Endothelial cell of umbilical vein (primary cell): ENCODE measurements at regions not wholly inside any gene's neighbourhood (a gene's known extent, or its start where the extent isn't known, plus 50 kb on each side); places are given as distances from the start of the nearest gene placed in this dataset.

Experiments
- BruUV-seq: library from RNA; stranded (reverse); fragments of 400-500 nt; replicated peaks from 2 replicates; lab custom pipeline; 2021; lab: Mats Ljungman, UMichigan
- CTCF ChIA-PET: fragments of 300-600, 350-600 bp; sonication (Branson Sonifier 250); formaldehyde crosslinking; loops from one replicate; lab custom pipeline; 2021; ENCODE audit warnings: antibody characterized with exemption, inconsistent platforms; lab: Charles Lee
- POLR2A ChIA-PET: fragments of 300-600, 350-600 bp; sonication (Branson Sonifier 250); formaldehyde crosslinking; loops from one replicate; lab custom pipeline; 2021; ENCODE audit warnings: antibody characterized with exemption, inconsistent platforms; lab: Charles Lee
- DNase-seq: peaks from one replicate; pipeline ENCODE4 v3.0.0-alpha.2; 2011; ENCODE audit warnings: low read depth, low spot score
- FAIRE-seq: peaks from 2 replicates; lab custom pipeline; 2011; peaks lifted over from hg19 to GRCh38; lab: Jason Lieb, UNC
- H2AFZ ChIP-seq: 2 replicates; pipeline ENCODE4 v1.6.0; 2012; ENCODE audit warnings: low read depth, low read length, control low read depth, inconsistent platforms
- H3K27ac ChIP-seq: 2 replicates; pipeline ENCODE4 v1.5.1; 2011; ENCODE audit warnings: low read depth, mild to moderate bottlenecking, control low read depth, low read length, moderate library complexity; ENCODE audit not compliant: insufficient read depth
- H3K27me3 ChIP-seq, 2 experiments: 2 replicates each; pipeline versions ENCODE4 v1.6.0 to v1.6.1; 2011; ENCODE audit warnings: low read length in 2 of 2, mixed read lengths in 1 of 2; ENCODE audit not compliant: control insufficient read depth in 2 of 2, insufficient read depth in 2 of 2
- H3K36me3 ChIP-seq, 2 experiments: 2 replicates in 1 of 2; 3 replicates in 1 of 2; pipeline ENCODE4 v1.5.1; 2011; ENCODE audit warnings: low read length in 2 of 2, mild to moderate bottlenecking in 1 of 2, moderate library complexity in 1 of 2; ENCODE audit not compliant: control insufficient read depth in 2 of 2, insufficient read depth in 2 of 2; ENCODE audit errors: extremely low read depth in 1 of 2
- H3K4me1 ChIP-seq: 3 replicates; pipeline ENCODE4 v1.5.1; 2011; ENCODE audit warnings: mild to moderate bottlenecking, low read length; ENCODE audit not compliant: control insufficient read depth, insufficient read depth; ENCODE audit errors: extremely low read depth
- H3K4me2 ChIP-seq: 2 replicates; pipeline ENCODE4 v1.6.1; 2011; ENCODE audit warnings: low read length, control low read depth, mixed read lengths; ENCODE audit not compliant: insufficient read depth
- H3K4me3 ChIP-seq, 3 experiments: fragments of 200-600 bp in 1 of 3; sonication (generic), shearing (Covaris generic) in 1 of 3; replicated peaks in 1 of 3; 2 replicates each; pipeline ENCODE4 v1.5.1; 2011 to 2016; ENCODE audit warnings: control low read depth in 3 of 3, low read length in 3 of 3, mild to moderate bottlenecking in 2 of 3, inconsistent platforms in 1 of 3, low read depth in 1 of 3, moderate library complexity in 1 of 3; ENCODE audit not compliant: insufficient read depth in 1 of 3
- H3K79me2 ChIP-seq: 2 replicates; pipeline ENCODE4 v1.6.0; 2012; ENCODE audit warnings: low read length, inconsistent platforms; ENCODE audit not compliant: control insufficient read depth, insufficient read depth
- H3K9ac ChIP-seq: replicated peaks from 2 replicates; pipeline ENCODE3; 2011; ENCODE audit warnings: low read length, control low read depth; ENCODE audit not compliant: insufficient read depth; ENCODE audit errors: extremely low read depth
- H3K9me1 ChIP-seq: replicated peaks from 3 replicates; pipeline ENCODE4 v1.6.0; 2011; ENCODE audit warnings: mild to moderate bottlenecking, low read length; ENCODE audit not compliant: control insufficient read depth, insufficient read depth; ENCODE audit errors: extremely low read depth
- H3K9me3 ChIP-seq: replicated peaks from 2 replicates; pipeline ENCODE4 v1.5.1; 2012; ENCODE audit warnings: low read length, inconsistent platforms; ENCODE audit not compliant: control insufficient read depth, insufficient read depth
- H4K20me1 ChIP-seq: replicated peaks from 2 replicates; pipeline ENCODE3; 2011; ENCODE audit warnings: mild to moderate bottlenecking, low read length; ENCODE audit not compliant: control insufficient read depth, insufficient read depth; ENCODE audit errors: extremely low read depth
- CTCF ChIP-seq, 2 donors: IDR thresholded peaks; 1 replicate in 1 of 2; 2 replicates in 1 of 2; pipeline ENCODE4 v1.5.1; 2011; ENCODE audit warnings: low read length in 2 of 2, mild to moderate bottlenecking in 2 of 2, moderate library complexity in 2 of 2, control low read depth in 1 of 2, inconsistent platforms in 1 of 2, low read depth in 1 of 2; ENCODE audit not compliant: insufficient read depth in 1 of 2; ENCODE audit errors: extremely low read depth in 1 of 2
- EZH2 ChIP-seq: IDR thresholded peaks from 2 replicates; pipeline ENCODE4 v1.6.1; 2012; ENCODE audit warnings: borderline replicate concordance, low read depth, mild to moderate bottlenecking, moderate library complexity, low read length, inconsistent platforms; ENCODE audit not compliant: severe bottlenecking
- FOS ChIP-seq: IDR thresholded peaks from 2 replicates; pipeline ENCODE4 v1.6.1; 2011; ENCODE audit warnings: mild to moderate bottlenecking, low read length, moderate library complexity, borderline replicate concordance; ENCODE audit not compliant: insufficient read depth
- GATA2 ChIP-seq: IDR thresholded peaks from 2 replicates; pipeline ENCODE4 v1.7.0; 2011; ENCODE audit warnings: low read depth, mild to moderate bottlenecking, moderate library complexity, mixed read lengths, low read length; ENCODE audit not compliant: insufficient read length, insufficient read depth
- JUN ChIP-seq: IDR thresholded peaks from 2 replicates; pipeline ENCODE4 v1.6.1; 2011; ENCODE audit warnings: borderline replicate concordance, low read depth; ENCODE audit not compliant: insufficient read length, insufficient read depth
- MAX ChIP-seq: IDR thresholded peaks from 2 replicates; pipeline ENCODE4 v1.6.1; 2011; ENCODE audit not compliant: insufficient read depth, insufficient read length
- MYC ChIP-seq: IDR thresholded peaks from one replicate; pipeline ENCODE4 v1.6.1; 2011; ENCODE audit warnings: mild to moderate bottlenecking, low read depth, low read length
- POLR2A ChIP-seq: IDR thresholded peaks from 2 replicates; pipeline ENCODE4 v1.6.1; 2012; ENCODE audit warnings: low read depth, mild to moderate bottlenecking, control low read depth, low read length
- POLR2AphosphoS5 ChIP-seq: IDR thresholded peaks from 2 replicates; pipeline ENCODE4 v1.6.1; 2012; ENCODE audit warnings: low read depth, mild to moderate bottlenecking, control low read depth, low read length, moderate library complexity; ENCODE audit not compliant: insufficient read depth
- dilution Hi-C: fragments of 300-500 bp; cut with MboI; formaldehyde crosslinking; loops from one replicate; pipeline ENCODE4 v1.15.0; 2019; ENCODE audit warnings: low sequenced_read_pairs; ENCODE audit not compliant: extremely low pct_ligation_motif_present
- intact Hi-C: fragments of 100-400 bp; cut with micrococcal nuclease; formaldehyde crosslinking; loops from one replicate; pipeline ENCODE4 v1.10.0; 2022

- dilution Hi-C loops = no loop called here
- Histone ChIP-seq H3K9me1 (no peaks in the 10 kb centered on the region), H3K9me3 (no peaks in the 10 kb centered on the region), H3K4me3 (no peak overlapping the region), H3K4me1 (peaks cover 4% of the 10 kb centered on the region), H4K20me1 (no peaks in the 10 kb centered on the region), H3K9ac (no peak overlapping the region), H3K27me3 (no peaks in the 10 kb centered on the region), H2AFZ (no peak overlapping the region), H3K4me2 (no peak overlapping the region), H3K79me2 (no peaks in the 10 kb centered on the region), H3K27ac (no peak overlapping the region), H3K36me3 (no peaks in the 10 kb centered on the region)
- DNase-seq (peak; percentile 36), FAIRE-seq (peak; percentile 84)
- intact Hi-C loops = no loop called here
- no TSS peak for BruUV-seq
- POLR2A ChIA-PET = no interaction called here
- TF ChIP-seq GATA2 = peak; percentile 59
- TF ChIP-seq JUN = no peak
- TF ChIP-seq FOS = peak; percentile 16
- TF ChIP-seq MYC = no peak
- CTCF ChIA-PET = no interaction called here
Measured at GRCh38 chrX:13235930-13236329, 83.9 kb downstream of the ATXN3L start.

DNA sequence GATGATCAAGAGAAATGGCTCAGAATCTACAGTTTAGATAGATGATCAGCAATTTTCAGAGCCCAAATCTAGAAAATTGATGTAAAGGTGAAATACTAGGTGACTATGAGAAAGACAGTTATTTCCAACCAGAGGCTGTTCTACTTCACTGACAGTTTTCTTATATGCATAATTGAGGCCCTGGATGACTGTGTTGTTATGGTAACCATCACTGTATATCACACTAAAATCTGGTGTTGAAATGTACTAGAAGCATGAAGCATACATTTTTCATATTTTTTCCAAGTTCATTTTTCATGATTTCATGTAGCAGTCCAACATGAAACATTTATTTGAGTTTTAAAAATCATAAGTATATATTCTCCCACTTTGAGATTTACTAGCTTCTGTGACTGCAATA lies 87.4 kb downstream of the ATXN3L start:
- H4K20me1 ChIP-seq = no peaks in the 10 kb centered on the region
- H3K79me2 ChIP-seq = no peaks in the 10 kb centered on the region
- H3K27ac ChIP-seq = no peak overlapping the region
- no peak overlapping the region for H3K4me3 ChIP-seq
- no peaks in the 10 kb centered on the region for H3K27me3 ChIP-seq
- H2AFZ ChIP-seq = no peak overlapping the region
- TF ChIP-seq FOS (no peak), POLR2AphosphoS5 (no peak), MYC (no peak), EZH2 (no peak), CTCF (IDR thresholded peaks at IDR 0.05; ENCODE audit: extremely low read depth in 1 of 2, insufficient read depth in 1 of 2, low read depth in 1 of 2, low read length in 2 of 2) (no peak), POLR2A (no peak), JUN (no peak), MAX (no peak), GATA2 (no peak)
- no peak for FAIRE-seq
- no TSS peak for BruUV-seq
- ChIA-PET CTCF (no interaction called here), POLR2A (no interaction called here)
- H3K36me3 ChIP-seq = no peaks in the 10 kb centered on the region
- no peaks in the 10 kb centered on the region for H3K9me1 ChIP-seq
- intact Hi-C loops (no loop called here), dilution Hi-C loops (no loop called here)
- no peak overlapping the region for H3K4me2 ChIP-seq
- DNase-seq = no peak
- no peak overlapping the region for H3K9ac ChIP-seq
- H3K9me3 ChIP-seq = no peaks in the 10 kb centered on the region
- peaks cover 4% of the 10 kb centered on the region for H3K4me1 ChIP-seq
